ENCODE measurements at regions not wholly inside any gene's neighbourhood (a gene's known extent, or its start where the extent isn't known, plus 50 kb on each side); places are given as distances from the start of the nearest gene placed in this dataset.

- TF ChIP-seq, protein P1, sequence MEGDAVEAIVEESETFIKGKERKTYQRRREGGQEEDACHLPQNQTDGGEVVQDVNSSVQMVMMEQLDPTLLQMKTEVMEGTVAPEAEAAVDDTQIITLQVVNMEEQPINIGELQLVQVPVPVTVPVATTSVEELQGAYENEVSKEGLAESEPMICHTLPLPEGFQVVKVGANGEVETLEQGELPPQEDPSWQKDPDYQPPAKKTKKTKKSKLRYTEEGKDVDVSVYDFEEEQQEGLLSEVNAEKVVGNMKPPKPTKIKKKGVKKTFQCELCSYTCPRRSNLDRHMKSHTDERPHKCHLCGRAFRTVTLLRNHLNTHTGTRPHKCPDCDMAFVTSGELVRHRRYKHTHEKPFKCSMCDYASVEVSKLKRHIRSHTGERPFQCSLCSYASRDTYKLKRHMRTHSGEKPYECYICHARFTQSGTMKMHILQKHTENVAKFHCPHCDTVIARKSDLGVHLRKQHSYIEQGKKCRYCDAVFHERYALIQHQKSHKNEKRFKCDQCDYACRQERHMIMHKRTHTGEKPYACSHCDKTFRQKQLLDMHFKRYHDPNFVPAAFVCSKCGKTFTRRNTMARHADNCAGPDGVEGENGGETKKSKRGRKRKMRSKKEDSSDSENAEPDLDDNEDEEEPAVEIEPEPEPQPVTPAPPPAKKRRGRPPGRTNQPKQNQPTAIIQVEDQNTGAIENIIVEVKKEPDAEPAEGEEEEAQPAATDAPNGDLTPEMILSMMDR (conservative IDR thresholded peaks at IDR 0.05; ENCODE audit: low read length): no peak
- TF ChIP-seq EZH2phosphoT487 (IDR thresholded peaks at IDR 0.05; ENCODE audit: borderline replicate concordance, low read depth, low read length): no peak
Measured at GRCh38 chr10:78544423-78545090, 510.9 kb downstream of the RPS24 start.

Data from OCI-LY7 (cell line).